MCF 10A (cell line): ENCODE measurements at regions not wholly inside any gene's neighbourhood (a gene's known extent, or its start where the extent isn't known, plus 50 kb on each side); places are given as distances from the start of the nearest gene placed in this dataset.

ENCODE experiments used
- BruUV-seq: library from RNA; stranded (reverse); fragments of 400-500 nt; replicated peaks from 2 replicates; lab custom pipeline; 2021; lab: Mats Ljungman, UMichigan
- CTCF ChIA-PET: fragments of 300-600 bp; sonication (Branson Sonifier 250); formaldehyde crosslinking; extraction: SDS; loops from one replicate; lab custom pipeline; 2021; ENCODE audit warnings: antibody characterized with exemption, inconsistent platforms; lab: Yijun Ruan, JAX
- POLR2A ChIA-PET: fragments of 300-600, 350-650 bp; sonication (Branson Sonifier 250); formaldehyde crosslinking; extraction: SDS; loops from one replicate; lab custom pipeline; 2020; ENCODE audit warnings: antibody characterized with exemption, inconsistent platforms; lab: Yijun Ruan, JAX
- DNase-seq: peaks from one replicate; pipeline ENCODE4 v3.0.0-alpha.2; 2018; ENCODE audit not compliant: unreplicated experiment
- H3K27ac Mint-ChIP-seq: one replicate; pipeline ENCODE4 v1.8.0; 2022; ENCODE audit warnings: mild to moderate bottlenecking, low read depth, mixed read lengths; ENCODE audit not compliant: unreplicated experiment
- H3K27me3 Mint-ChIP-seq: one replicate; pipeline ENCODE4 v1.8.0; 2022; ENCODE audit warnings: mixed read lengths; ENCODE audit not compliant: insufficient read depth, unreplicated experiment
- H3K36me3 Mint-ChIP-seq: one replicate; pipeline ENCODE4 v1.8.0; 2022; ENCODE audit warnings: mild to moderate bottlenecking, moderate library complexity, mixed read lengths; ENCODE audit not compliant: insufficient read depth, unreplicated experiment
- H3K4me1 Mint-ChIP-seq: one replicate; pipeline ENCODE4 v1.8.0; 2022; ENCODE audit warnings: mixed read lengths; ENCODE audit not compliant: insufficient read depth, unreplicated experiment
- H3K4me3 Mint-ChIP-seq: one replicate; pipeline ENCODE4 v1.8.0; 2022; ENCODE audit warnings: mild to moderate bottlenecking, moderate library complexity, mixed read lengths; ENCODE audit not compliant: unreplicated experiment
- H3K9me3 Mint-ChIP-seq: one replicate; pipeline ENCODE4 v1.8.0; 2022; ENCODE audit warnings: mixed read lengths; ENCODE audit not compliant: unreplicated experiment
- CTCF ChIP-seq: fragments of 200-600 bp; IDR thresholded peaks from one replicate; pipeline ENCODE4 v1.8.0; 2022; ENCODE audit warnings: antibody characterized with exemption, mild to moderate bottlenecking; ENCODE audit not compliant: unreplicated experiment
- intact Hi-C: fragments of 100-400 bp; cut with micrococcal nuclease; formaldehyde crosslinking; loops from 2 replicates; pipeline ENCODE4 v1.14.1; 2022

GRCh38 chr4:65242156-65242846 is 428.0 kb downstream of the EPHA5 start:
- BruUV-seq, result no TSS peak
- no peak for DNase-seq
- H3K27me3 Mint-ChIP-seq, result no peaks in the 10 kb centered on the region
- H3K36me3 Mint-ChIP-seq, result peaks cover 6% of the 10 kb centered on the region
- ChIA-PET POLR2A (no interaction called here), CTCF (interaction anchor here (0.7 kb wide), 1 partner anchor 380 kb away, joined by 3 read pairs; no protein-coding TSS in a partner anchor)
- no peak overlapping the region for H3K4me3 Mint-ChIP-seq
- H3K9me3 Mint-ChIP-seq, result no peaks in the 10 kb centered on the region
- intact Hi-C loops, result no loop called here
- TF ChIP-seq CTCF, result no peak
- H3K4me1 Mint-ChIP-seq, result no peaks in the 10 kb centered on the region
- no peak overlapping the region for H3K27ac Mint-ChIP-seq

DNA sequence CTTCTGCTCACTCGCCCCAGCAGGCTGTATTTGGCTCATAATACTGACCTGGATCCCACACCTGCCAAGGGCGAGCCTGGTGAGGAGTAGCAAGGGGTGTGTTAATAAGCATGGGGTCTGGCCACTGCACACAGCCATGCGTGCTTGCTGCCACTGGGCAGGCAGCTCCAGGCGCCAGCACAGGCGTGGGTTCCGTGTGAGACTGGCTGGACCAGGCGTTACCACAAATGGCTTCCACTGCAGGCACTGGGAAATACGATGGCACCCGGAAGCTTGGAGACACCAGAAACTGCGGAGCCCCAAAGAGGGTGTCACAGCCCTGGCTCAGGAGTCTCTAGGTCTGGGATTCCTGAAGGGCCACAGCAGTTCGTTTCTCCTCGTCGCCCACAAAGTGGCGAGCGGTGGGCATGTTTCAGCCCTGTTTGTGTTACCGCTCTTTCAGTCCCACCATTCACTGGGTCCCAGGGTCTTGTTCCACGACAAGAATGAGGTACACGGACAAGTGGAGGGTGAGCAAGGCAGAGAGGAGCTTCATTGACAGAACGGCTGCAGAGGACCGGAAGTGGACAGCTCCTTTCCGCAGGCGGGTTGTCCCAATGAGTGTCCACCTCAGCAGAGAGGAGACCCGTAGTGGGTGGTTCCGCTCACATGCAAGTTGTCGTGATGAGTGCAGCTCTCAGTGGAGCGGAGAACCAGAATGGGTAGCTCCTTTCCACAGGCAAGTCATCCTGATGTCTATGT is 428.9 kb downstream of the EPHA5 start:
- Mint-ChIP-seq H3K27me3 (no peaks in the 10 kb centered on the region), H3K4me1 (no peaks in the 10 kb centered on the region), H3K27ac (no peak overlapping the region), H3K36me3 (peaks cover 6% of the 10 kb centered on the region), H3K9me3 (no peaks in the 10 kb centered on the region), H3K4me3 (no peak overlapping the region)
- no TSS peak for BruUV-seq
- no peak for TF ChIP-seq CTCF
- CTCF ChIA-PET, result no interaction called here
- DNase-seq, result no peak
- intact Hi-C loops, result no loop called here
- POLR2A ChIA-PET, result no interaction called here

GRCh38 chr4:65234061-65234460 is 436.2 kb downstream of the EPHA5 start:
- BruUV-seq, result no TSS peak
- POLR2A ChIA-PET, result no interaction called here
- Mint-ChIP-seq H3K36me3 (no peaks in the 10 kb centered on the region), H3K4me3 (no peak overlapping the region), H3K9me3 (no peaks in the 10 kb centered on the region), H3K27ac (no peak overlapping the region), H3K27me3 (no peaks in the 10 kb centered on the region), H3K4me1 (no peaks in the 10 kb centered on the region)
- no peak for DNase-seq
- CTCF ChIA-PET, result no interaction called here
- no peak for TF ChIP-seq CTCF
- intact Hi-C loops, result no loop called here

DNA sequence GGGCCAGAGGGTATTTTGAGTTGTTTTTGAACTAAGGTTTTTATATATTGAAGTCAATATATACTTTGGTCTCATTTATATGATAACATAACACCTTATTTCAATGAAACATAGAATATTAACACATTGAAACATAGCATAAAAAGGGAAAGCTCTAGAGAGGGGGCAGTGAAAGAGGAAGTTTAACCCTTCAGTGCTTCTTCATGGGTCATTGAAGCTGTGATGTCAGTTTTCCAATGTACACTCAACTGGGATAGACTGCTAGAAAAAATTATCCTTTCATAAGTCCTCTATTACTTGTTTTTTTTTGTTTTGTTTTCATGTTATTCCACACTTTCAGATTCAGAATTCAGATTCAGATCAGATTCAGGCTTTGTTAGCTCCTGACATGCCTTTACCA is 442.7 kb downstream of the EPHA5 start:
- BruUV-seq, result no TSS peak
- Mint-ChIP-seq H3K9me3 (no peaks in the 10 kb centered on the region), H3K4me1 (no peaks in the 10 kb centered on the region), H3K4me3 (no peak overlapping the region), H3K27me3 (no peaks in the 10 kb centered on the region), H3K27ac (no peak overlapping the region), H3K36me3 (no peaks in the 10 kb centered on the region)
- POLR2A ChIA-PET, result no interaction called here
- no peak for DNase-seq
- intact Hi-C loops, result no loop called here
- CTCF ChIA-PET, result no interaction called here
- TF ChIP-seq CTCF, result no peak
